ENCODE measurements at regions not wholly inside any gene's neighbourhood (a gene's known extent, or its start where the extent isn't known, plus 50 kb on each side); places are given as distances from the start of the nearest gene placed in this dataset.
A peak's percentile ranks its signal among the peaks of the same experiment; 100 is the strongest.

- ChIA-PET POLR2A (no interaction called here), CTCF (no interaction called here)
- Mint-ChIP-seq H3K27ac (no peak overlapping the region), H3K9me3 (peaks cover 0 to 4% (median 0%) of the 10 kb centered on the region in 3 donors), H3K36me3 (no peaks in the 10 kb centered on the region), H3K27me3 (peaks cover 12 to 20% of the 10 kb centered on the region in 2 donors), H3K4me3 (no peak overlapping the region), H3K4me1 (peaks cover 0 to under 1% (median 0%) of the 10 kb centered on the region in 3 donors)
- DNase-seq (no peak), ATAC-seq (replicated peaks in 1 of 4) (no peak)
- 43% methylated on average over 1 of the region's 1 CpG for WGBS (ENCODE audit: insufficient coverage)
- H3K4me1 ChIP-seq (ENCODE audit: control insufficient read depth in 1 of 2, extremely low read depth in 1 of 2, insufficient read depth in 2 of 2, low read length in 2 of 2) = no peaks in the 10 kb centered on the region
- H3K36me3 ChIP-seq (ENCODE audit: control insufficient read depth in 2 of 2, extremely low read depth in 1 of 2, insufficient read depth in 1 of 2, low read length in 1 of 2) = no peaks in the 10 kb centered on the region
- H3K27me3 ChIP-seq (replicated peaks in 1 of 2; ENCODE audit: control insufficient read depth in 2 of 2, extremely low read depth in 1 of 2, insufficient read depth in 2 of 2, low read length in 1 of 2) = peaks cover 0 to 6% of the 10 kb centered on the region in 2 experiments
- no peak overlapping the region for H3K4me3 ChIP-seq (ENCODE audit: control insufficient read depth in 1 of 2, extremely low read depth in 1 of 2, low read length in 1 of 2)
- H3K9me3 ChIP-seq = no peaks in the 10 kb centered on the region
- H3K27ac ChIP-seq (ENCODE audit: low read length) = no peak overlapping the region
These were observed 409.3 kb downstream of the PRDM2 start for GRCh38 chr1:14109276-14109635.

GRCh38 chr1:14110040-14110439, 410.1 kb downstream of the PRDM2 start:
- Mint-ChIP-seq H3K27me3 (peaks cover 16 to 24% of the 10 kb centered on the region in 2 donors), H3K36me3 (no peaks in the 10 kb centered on the region), H3K9me3 (peaks cover 0 to 4% (median 0%) of the 10 kb centered on the region in 3 donors), H3K4me3 (no peak overlapping the region), H3K27ac (no peak overlapping the region), H3K4me1 (peaks cover 0 to 6% (median 2%) of the 10 kb centered on the region in 3 donors)
- POLR2A ChIA-PET = no interaction called here
- ATAC-seq (replicated peaks in 1 of 4) (no peak), DNase-seq (no peak)
- Histone ChIP-seq H3K4me1 (ENCODE audit: control insufficient read depth in 1 of 2, extremely low read depth in 1 of 2, insufficient read depth in 2 of 2, low read length in 2 of 2) (no peaks in the 10 kb centered on the region), H3K36me3 (ENCODE audit: control insufficient read depth in 2 of 2, extremely low read depth in 1 of 2, insufficient read depth in 1 of 2, low read length in 1 of 2) (no peaks in the 10 kb centered on the region), H3K9me3 (no peaks in the 10 kb centered on the region), H3K4me3 (ENCODE audit: control insufficient read depth in 1 of 2, extremely low read depth in 1 of 2, low read length in 1 of 2) (no peak overlapping the region), H3K27ac (ENCODE audit: low read length) (no peak overlapping the region), H3K27me3 (replicated peaks in 1 of 2; ENCODE audit: control insufficient read depth in 2 of 2, extremely low read depth in 1 of 2, insufficient read depth in 2 of 2, low read length in 1 of 2) (peaks cover 0 to 6% of the 10 kb centered on the region in 2 experiments)
- CTCF ChIA-PET = no interaction called here
- WGBS (ENCODE audit: insufficient coverage) = no CpG with 5 or more reads among the region's 2 CpGs

- H3K9me3 Mint-ChIP-seq = peaks cover 0 to 4% (median 0%) of the 10 kb centered on the region in 3 donors
- no peak overlapping the region for H3K4me3 Mint-ChIP-seq
- H3K27me3 Mint-ChIP-seq = peaks cover 16 to 24% of the 10 kb centered on the region in 2 donors
- Histone ChIP-seq H3K4me1 (ENCODE audit: control insufficient read depth in 1 of 2, extremely low read depth in 1 of 2, insufficient read depth in 2 of 2, low read length in 2 of 2) (no peaks in the 10 kb centered on the region), H3K4me3 (ENCODE audit: control insufficient read depth in 1 of 2, extremely low read depth in 1 of 2, low read length in 1 of 2) (no peak overlapping the region), H3K27me3 (replicated peaks in 1 of 2; ENCODE audit: control insufficient read depth in 2 of 2, extremely low read depth in 1 of 2, insufficient read depth in 2 of 2, low read length in 1 of 2) (peaks cover 0 to 6% of the 10 kb centered on the region in 2 experiments), H3K9me3 (no peaks in the 10 kb centered on the region), H3K27ac (ENCODE audit: low read length) (no peak overlapping the region), H3K36me3 (ENCODE audit: control insufficient read depth in 2 of 2, extremely low read depth in 1 of 2, insufficient read depth in 1 of 2, low read length in 1 of 2) (no peaks in the 10 kb centered on the region)
- ATAC-seq (replicated peaks in 1 of 4) (no peak), DNase-seq (no peak)
- ChIA-PET CTCF (no interaction called here), POLR2A (no interaction called here)
- H3K4me1 Mint-ChIP-seq = peaks cover 0 to 6% (median 2%) of the 10 kb centered on the region in 3 donors
- H3K36me3 Mint-ChIP-seq = no peaks in the 10 kb centered on the region
- H3K27ac Mint-ChIP-seq = no peak overlapping the region
- WGBS (ENCODE audit: insufficient coverage) = no CpG with 5 or more reads among the region's 5 CpGs
These were observed 411.1 kb downstream of the PRDM2 start for GRCh38 chr1:14111121-14111520.

- Mint-ChIP-seq H3K4me1 (peaks cover 0 to 6% (median 2%) of the 10 kb centered on the region in 3 donors), H3K9me3 (no peaks in the 10 kb centered on the region), H3K27ac (no peak overlapping the region), H3K27me3 (peaks cover 13 to 14% of the 10 kb centered on the region in 2 donors), H3K36me3 (no peaks in the 10 kb centered on the region), H3K4me3 (no peak overlapping the region)
- Histone ChIP-seq H3K4me3 (ENCODE audit: control insufficient read depth in 1 of 2, extremely low read depth in 1 of 2, low read length in 1 of 2) (no peak overlapping the region), H3K27ac (ENCODE audit: low read length) (no peak overlapping the region), H3K27me3 (replicated peaks in 1 of 2; ENCODE audit: control insufficient read depth in 2 of 2, extremely low read depth in 1 of 2, insufficient read depth in 2 of 2, low read length in 1 of 2) (peaks cover 0 to 3% of the 10 kb centered on the region in 2 experiments), H3K4me1 (ENCODE audit: control insufficient read depth in 1 of 2, extremely low read depth in 1 of 2, insufficient read depth in 2 of 2, low read length in 2 of 2) (no peaks in the 10 kb centered on the region), H3K9me3 (no peaks in the 10 kb centered on the region), H3K36me3 (ENCODE audit: control insufficient read depth in 2 of 2, extremely low read depth in 1 of 2, insufficient read depth in 1 of 2, low read length in 1 of 2) (no peaks in the 10 kb centered on the region)
- ATAC-seq (replicated peaks in 1 of 4) = no peak
- POLR2A ChIA-PET = no interaction called here
- no peak for DNase-seq
- CTCF ChIA-PET = no interaction called here
- no CpG with 5 or more reads among the region's 1 CpG for WGBS (ENCODE audit: insufficient coverage)
These were observed 412.6 kb downstream of the PRDM2 start for GRCh38 chr1:14112613-14113012.

GRCh38 chr1:14113271-14113670, 413.3 kb downstream of the PRDM2 start:
- H3K27me3 ChIP-seq (replicated peaks in 1 of 2; ENCODE audit: control insufficient read depth in 2 of 2, extremely low read depth in 1 of 2, insufficient read depth in 2 of 2, low read length in 1 of 2) = peaks cover 0 to 3% of the 10 kb centered on the region in 2 experiments
- DNase-seq = no peak
- Mint-ChIP-seq H3K27ac (no peak overlapping the region), H3K27me3 (peaks cover 13 to 14% of the 10 kb centered on the region in 2 donors), H3K9me3 (no peaks in the 10 kb centered on the region), H3K36me3 (no peaks in the 10 kb centered on the region), H3K4me3 (no peak overlapping the region), H3K4me1 (peaks cover 0 to 6% (median 2%) of the 10 kb centered on the region in 3 donors)
- POLR2A ChIA-PET = no interaction called here
- H3K27ac ChIP-seq (ENCODE audit: low read length) = no peak overlapping the region
- CTCF ChIA-PET = no interaction called here
- H3K4me3 ChIP-seq (ENCODE audit: control insufficient read depth in 1 of 2, extremely low read depth in 1 of 2, low read length in 1 of 2) = no peak overlapping the region
- H3K36me3 ChIP-seq (ENCODE audit: control insufficient read depth in 2 of 2, extremely low read depth in 1 of 2, insufficient read depth in 1 of 2, low read length in 1 of 2) = no peaks in the 10 kb centered on the region
- no peaks in the 10 kb centered on the region for H3K9me3 ChIP-seq
- ATAC-seq (replicated peaks in 1 of 4) = no peak
- 55% methylated on average over 4 of the region's 9 CpGs for WGBS (ENCODE audit: insufficient coverage)
- H3K4me1 ChIP-seq (ENCODE audit: control insufficient read depth in 1 of 2, extremely low read depth in 1 of 2, insufficient read depth in 2 of 2, low read length in 2 of 2) = no peaks in the 10 kb centered on the region

GRCh38 chr1:14113841-14114567, 414.0 kb downstream of the PRDM2 start:
- no peaks in the 10 kb centered on the region for H3K4me1 ChIP-seq (ENCODE audit: control insufficient read depth in 1 of 2, extremely low read depth in 1 of 2, insufficient read depth in 2 of 2, low read length in 2 of 2)
- H3K36me3 ChIP-seq (ENCODE audit: control insufficient read depth in 2 of 2, extremely low read depth in 1 of 2, insufficient read depth in 1 of 2, low read length in 1 of 2) = no peaks in the 10 kb centered on the region
- DNase-seq (peak in 1 of 35 experiments; percentile 10), ATAC-seq (replicated peaks in 1 of 4) (no peak)
- Mint-ChIP-seq H3K4me1 (peaks cover 0 to 6% (median 2%) of the 10 kb centered on the region in 3 donors), H3K4me3 (no peak overlapping the region), H3K9me3 (no peaks in the 10 kb centered on the region), H3K27ac (no peak overlapping the region), H3K36me3 (no peaks in the 10 kb centered on the region), H3K27me3 (peaks cover 13 to 14% of the 10 kb centered on the region in 2 donors)
- CTCF ChIA-PET = no interaction called here
- POLR2A ChIA-PET = no interaction called here
- no peak overlapping the region for H3K27ac ChIP-seq (ENCODE audit: low read length)
- H3K27me3 ChIP-seq (replicated peaks in 1 of 2; ENCODE audit: control insufficient read depth in 2 of 2, extremely low read depth in 1 of 2, insufficient read depth in 2 of 2, low read length in 1 of 2) = peaks cover 0 to 4% of the 10 kb centered on the region in 2 experiments
- no peaks in the 10 kb centered on the region for H3K9me3 ChIP-seq
- H3K4me3 ChIP-seq (ENCODE audit: control insufficient read depth in 1 of 2, extremely low read depth in 1 of 2, low read length in 1 of 2) = no peak overlapping the region
- WGBS (ENCODE audit: insufficient coverage) = 31% methylated on average over 6 of the region's 15 CpGs

Data from T-cell (primary cell).